NCI-H128 (cell line): ENCODE measurements at regions not wholly inside any gene's neighbourhood (a gene's known extent, or its start where the extent isn't known, plus 50 kb on each side); places are given as distances from the start of the nearest gene placed in this dataset.

ENCODE experiments used
- DNase-seq: peaks from one replicate; lab custom pipeline; 2025; ENCODE audit not compliant: unreplicated experiment; lab: John Stamatoyannopoulos, UW

GRCh38 chr2:129252781-129253460 is 726.5 kb upstream of the RAB6C start:
- no peak for DNase-seq

DNA sequence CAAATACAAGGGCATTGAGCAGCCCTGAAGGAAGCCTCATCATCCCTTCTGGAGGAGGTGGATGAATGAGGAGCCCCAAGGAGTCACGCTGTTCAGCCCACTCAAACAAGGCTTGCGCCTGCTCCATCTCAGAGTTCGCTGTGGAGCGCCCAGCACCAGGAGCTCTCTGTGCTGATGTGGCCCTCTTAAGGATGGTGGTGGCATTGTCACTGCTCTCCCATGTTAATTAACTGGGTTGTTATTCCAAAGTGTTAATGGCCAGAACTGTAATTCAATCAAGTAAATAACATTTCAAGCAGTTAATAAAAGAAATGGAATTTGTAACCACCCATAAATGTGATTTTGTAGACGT is 726.0 kb upstream of the RAB6C start:
- no peak for DNase-seq

- DNase-seq = no peak
These were observed 724.7 kb upstream of the RAB6C start for GRCh38 chr2:129254718-129255117.

DNA sequence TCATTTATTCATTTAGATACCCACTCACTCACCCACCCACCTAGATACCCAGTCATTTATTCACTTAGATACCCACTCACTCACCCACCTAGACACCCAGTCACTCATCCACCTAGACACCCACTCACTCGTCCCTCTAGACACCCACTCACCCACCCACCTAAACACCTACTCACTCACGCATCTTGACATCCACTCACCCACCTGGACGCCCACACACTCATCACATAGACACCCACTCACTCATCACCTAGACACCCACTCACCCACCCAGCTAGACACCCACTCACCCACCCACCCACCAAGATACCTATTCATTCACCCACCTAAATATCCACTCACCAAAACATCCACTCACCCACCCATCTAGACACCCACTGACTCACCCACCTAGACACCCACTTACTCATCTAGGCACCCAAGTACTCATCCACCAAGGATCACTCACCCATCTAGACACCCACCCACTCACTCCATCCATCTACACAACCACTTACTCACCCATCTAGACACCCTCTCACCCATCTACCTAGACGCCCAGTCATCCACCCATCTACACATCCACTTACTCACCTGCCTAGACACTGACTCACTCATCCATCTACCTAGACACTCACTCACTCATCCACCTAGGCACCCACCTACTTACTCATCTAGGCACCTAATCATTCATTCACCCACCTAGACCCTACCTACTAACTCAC is 723.7 kb upstream of the RAB6C start:
- DNase-seq = no peak

DNA sequence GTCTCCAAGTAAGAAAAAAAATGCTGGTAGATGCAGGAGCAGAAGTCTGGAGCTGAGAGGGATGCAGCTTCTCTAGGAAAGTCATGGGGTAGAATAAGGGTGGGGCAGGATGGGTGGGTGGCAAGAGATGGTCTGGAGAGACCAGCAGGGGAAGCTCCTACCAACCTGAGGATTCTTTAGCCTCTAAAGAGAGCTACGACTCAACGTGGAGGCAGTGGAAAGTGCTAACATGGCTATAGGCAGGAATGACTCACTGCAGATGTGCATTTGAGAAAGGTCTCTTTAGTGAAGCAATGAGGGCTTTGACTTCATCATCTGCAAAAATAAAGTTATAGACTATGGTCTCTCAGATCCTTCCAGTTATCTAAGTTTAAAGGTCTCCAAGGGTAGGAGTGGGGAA is 722.8 kb upstream of the RAB6C start:
- DNase-seq = no peak

DNA sequence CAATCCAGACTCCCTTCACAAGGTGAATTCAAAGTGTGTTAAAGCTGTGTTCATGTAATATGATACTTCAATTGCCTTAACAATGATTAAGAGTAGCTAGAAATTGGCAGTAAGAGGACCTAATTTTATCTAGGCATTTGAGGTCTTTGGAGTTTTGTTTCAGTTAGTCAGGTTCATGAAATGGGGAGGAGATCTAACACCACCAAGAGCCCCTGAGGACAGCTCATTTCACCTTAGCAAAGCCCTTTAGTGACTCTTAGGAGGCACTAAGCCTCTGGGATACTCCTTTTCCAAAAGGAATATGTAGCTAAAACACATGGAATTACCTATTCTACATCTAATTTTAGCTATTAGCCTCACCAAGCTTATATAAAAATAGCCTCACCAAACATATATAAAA is 716.5 kb upstream of the RAB6C start:
- DNase-seq = no peak

- no peak for DNase-seq
These were observed 715.5 kb upstream of the RAB6C start for GRCh38 chr2:129263939-129264338.

DNA sequence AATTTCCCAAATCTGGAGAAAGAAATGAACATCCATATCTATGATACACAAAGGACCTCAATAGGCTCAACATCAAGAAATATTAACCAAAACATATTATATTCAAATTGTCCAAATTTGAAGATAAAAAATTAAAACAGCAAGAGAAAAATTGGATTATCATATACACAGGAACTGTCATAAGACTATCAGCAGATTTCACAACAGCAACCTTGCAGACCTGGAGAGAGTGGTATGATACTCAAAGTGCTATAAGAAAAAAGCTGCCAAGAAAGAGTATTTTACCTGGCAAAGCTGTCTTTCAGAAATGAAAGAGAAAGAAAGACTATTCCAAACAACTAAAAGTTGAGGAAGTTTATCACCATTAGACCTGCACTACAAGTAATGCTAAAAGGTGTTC is 711.9 kb upstream of the RAB6C start:
- DNase-seq = no peak

GRCh38 chr2:129273266-129274037 is 706.0 kb upstream of the RAB6C start:
- no peak for DNase-seq

DNA sequence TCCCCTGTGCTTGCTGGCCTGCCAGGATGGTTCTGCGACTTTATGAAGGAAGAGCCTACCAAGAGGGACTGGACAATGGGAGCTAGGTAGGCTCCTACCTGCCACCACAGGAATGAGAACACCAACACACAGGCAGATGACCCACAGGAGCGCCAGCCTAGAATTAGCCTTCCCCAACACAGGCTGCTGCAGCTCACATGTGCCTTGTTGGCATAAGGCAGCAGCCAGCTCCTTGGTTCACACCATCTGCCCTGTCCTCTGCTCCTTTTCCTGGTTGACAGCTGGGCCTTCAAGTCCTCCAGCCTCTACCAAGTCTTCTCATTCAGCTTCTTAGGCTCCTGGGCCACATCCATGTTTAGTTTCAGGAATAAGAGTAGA is 705.4 kb upstream of the RAB6C start:
- DNase-seq = no peak

DNA sequence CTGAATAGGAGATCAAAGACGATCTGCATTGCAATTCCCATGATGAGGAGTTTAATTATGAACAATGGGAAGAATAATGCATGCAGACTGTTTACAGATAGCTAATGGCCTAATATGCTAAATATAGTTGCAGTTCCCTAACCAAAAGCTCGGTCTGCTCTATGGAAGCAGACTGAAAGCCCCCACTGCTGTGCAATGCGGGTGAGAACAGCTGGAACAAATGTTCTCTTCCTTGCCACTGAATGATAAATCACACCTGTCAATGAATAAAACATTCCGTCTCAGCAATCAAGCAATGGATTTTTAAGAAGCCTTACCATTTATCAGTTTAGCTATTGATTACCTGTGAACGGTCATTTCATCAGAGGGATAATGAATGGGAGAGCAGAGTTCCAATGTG is 704.5 kb upstream of the RAB6C start:
- no peak for DNase-seq

- DNase-seq = no peak
These were observed 703.8 kb upstream of the RAB6C start for GRCh38 chr2:129275706-129276105.

- no peak for DNase-seq
These were observed 702.4 kb upstream of the RAB6C start for GRCh38 chr2:129276978-129277584.

DNA sequence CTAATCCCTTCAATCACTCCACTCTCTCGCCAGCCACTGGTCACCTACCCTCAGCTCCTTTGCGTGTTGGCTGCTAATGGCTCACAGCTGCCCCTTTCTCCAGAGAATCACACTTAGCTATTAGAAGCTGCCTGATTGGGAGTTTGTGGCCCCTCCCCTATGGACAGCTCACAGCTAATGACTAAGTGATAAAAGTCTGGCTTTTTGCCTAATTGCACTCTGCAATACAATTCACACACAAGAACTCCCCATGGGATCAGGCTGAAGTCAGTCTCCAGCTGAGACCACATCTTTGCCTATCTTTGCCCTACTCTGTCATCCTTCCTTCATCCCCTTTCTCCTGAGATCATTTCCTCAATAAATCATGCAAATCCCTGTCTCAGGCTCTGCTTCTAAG is 701.9 kb upstream of the RAB6C start:
- no peak for DNase-seq

GRCh38 chr2:129281791-129282530 is 697.5 kb upstream of the RAB6C start:
- DNase-seq = no peak

DNA sequence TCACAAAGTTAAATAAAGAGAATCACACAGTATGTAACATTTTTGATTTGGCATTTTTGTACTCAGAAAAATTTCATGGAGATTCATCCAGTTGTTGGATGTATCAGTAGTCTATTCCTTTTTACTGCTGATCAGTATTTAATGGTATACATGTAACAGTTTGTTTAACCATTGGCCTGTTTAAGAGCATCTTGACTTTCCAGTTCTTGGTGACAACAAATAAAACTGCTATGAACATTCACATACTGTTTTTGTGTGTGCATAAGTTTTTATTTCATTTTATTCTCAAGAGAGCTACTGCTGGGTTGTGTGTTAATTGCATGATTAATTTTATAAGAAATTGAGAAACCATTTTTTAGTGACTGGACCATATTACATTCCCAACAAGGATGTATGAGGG is 694.5 kb upstream of the RAB6C start:
- no peak for DNase-seq

DNA sequence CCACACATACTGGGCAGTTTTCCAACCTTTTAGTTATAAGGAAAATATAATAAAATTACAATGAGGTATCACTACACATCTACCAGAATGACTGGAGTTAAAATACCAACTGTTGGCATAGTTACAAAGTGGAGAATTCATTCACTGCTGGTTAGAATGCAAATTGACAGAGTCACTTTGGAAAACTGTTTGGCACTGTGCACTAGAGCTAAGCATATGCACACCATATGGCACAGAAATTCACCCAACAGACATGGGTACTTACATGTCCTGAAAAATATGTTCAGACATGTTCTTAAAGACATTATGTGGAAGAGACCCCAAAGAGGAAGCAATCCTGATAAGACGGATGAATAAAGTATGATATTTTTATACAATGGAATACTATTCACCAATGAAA is 686.1 kb upstream of the RAB6C start:
- no peak for DNase-seq

DNA sequence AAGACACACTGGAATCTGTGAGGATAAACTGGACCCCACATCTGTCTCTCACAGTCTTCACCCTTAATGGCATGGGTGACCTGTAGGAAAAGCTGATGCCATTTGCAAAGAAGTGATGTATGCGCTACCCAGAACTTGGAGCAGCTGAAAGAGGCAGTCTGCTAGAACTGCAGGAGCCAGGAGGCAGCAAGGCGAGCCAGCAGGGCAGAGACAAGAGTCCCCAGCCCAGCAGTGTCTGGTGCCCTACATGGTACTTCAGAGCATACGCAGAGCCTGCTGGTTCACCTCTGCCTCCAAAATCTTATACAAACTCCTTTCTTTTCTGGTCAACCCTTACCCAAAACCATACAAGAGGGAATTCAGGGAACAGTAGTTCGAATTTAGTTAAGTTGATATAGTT is 683.1 kb upstream of the RAB6C start:
- no peak for DNase-seq

GRCh38 chr2:129296806-129297205 is 682.7 kb upstream of the RAB6C start:
- peak; percentile 13 for DNase-seq

- DNase-seq = no peak
These were observed 682.0 kb upstream of the RAB6C start for GRCh38 chr2:129297430-129297829.

- DNase-seq = no peak
These were observed 680.1 kb upstream of the RAB6C start for GRCh38 chr2:129299338-129299737.
